ENCODE measurements at regions not wholly inside any gene's neighbourhood (a gene's known extent, or its start where the extent isn't known, plus 50 kb on each side); places are given as distances from the start of the nearest gene placed in this dataset.

DNA sequence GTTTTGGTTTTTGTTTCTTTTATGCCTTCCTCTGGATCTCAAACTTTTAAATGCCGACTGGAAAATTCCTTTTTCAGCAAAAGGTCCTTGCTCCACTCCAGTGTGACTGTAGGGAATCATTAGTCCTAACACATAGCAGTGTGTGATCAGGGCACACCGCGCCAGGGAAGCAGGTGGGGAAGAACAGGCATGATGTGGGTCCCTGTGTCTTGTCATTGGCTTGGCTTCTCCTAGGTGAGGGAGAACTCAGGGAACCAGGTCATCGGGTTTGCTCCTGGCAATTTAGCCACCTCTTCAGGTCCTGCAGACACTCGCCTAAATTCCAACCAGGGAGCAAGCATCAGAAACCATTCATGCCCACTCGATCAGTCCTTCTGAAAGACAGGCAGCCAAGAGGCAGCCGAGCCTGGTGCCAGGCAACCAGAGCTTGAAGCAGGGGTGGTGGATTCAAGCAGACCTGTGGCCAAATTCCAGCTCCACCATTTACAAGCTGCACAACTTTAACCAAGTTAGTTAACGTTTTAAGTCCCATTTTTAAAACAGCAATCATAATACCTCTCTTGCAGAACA lies 514.2 kb downstream of the BNC2 start:
- TF ChIP-seq, protein P1, sequence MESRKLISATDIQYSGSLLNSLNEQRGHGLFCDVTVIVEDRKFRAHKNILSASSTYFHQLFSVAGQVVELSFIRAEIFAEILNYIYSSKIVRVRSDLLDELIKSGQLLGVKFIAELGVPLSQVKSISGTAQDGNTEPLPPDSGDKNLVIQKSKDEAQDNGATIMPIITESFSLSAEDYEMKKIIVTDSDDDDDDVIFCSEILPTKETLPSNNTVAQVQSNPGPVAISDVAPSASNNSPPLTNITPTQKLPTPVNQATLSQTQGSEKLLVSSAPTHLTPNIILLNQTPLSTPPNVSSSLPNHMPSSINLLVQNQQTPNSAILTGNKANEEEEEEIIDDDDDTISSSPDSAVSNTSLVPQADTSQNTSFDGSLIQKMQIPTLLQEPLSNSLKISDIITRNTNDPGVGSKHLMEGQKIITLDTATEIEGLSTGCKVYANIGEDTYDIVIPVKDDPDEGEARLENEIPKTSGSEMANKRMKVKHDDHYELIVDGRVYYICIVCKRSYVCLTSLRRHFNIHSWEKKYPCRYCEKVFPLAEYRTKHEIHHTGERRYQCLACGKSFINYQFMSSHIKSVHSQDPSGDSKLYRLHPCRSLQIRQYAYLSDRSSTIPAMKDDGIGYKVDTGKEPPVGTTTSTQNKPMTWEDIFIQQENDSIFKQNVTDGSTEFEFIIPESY (CRISPR knock-in tag; IDR thresholded peaks at IDR 0.05) = no peak
- TF ChIP-seq TEAD4 (IDR thresholded peaks at IDR 0.05; ENCODE audit: low read length) (no peak), TEAD4 (CRISPR knock-in tag; IDR thresholded peaks at IDR 0.05; ENCODE audit: borderline replicate concordance) (no peak), RUNX1 (IDR thresholded peaks at IDR 0.05; ENCODE audit: low read depth) (no peak), NR1H2 (CRISPR knock-in tag; IDR thresholded peaks at IDR 0.05) (no peak), TEAD2 (tag; IDR thresholded peaks at IDR 0.05) (no peak), EZH2 (IDR thresholded peaks at IDR 0.05; ENCODE audit: borderline replicate concordance, low read depth, low read length) (no peak), MAFF (IDR thresholded peaks at IDR 0.05; ENCODE audit: low read length) (no peak)

Measured in K562 (cell line).